HG03565 (cell line): ENCODE measurements at regions not wholly inside any gene's neighbourhood (a gene's known extent, or its start where the extent isn't known, plus 50 kb on each side); places are given as distances from the start of the nearest gene placed in this dataset.
"Not testable (repeated sequence)": the region's sequence is repeated elsewhere in the genome, so short reads cannot be mapped to it uniquely, and the experiment has no call there.

ENCODE experiments used
- ATAC-seq: cut with Tn5 transposase; IDR thresholded peaks from one replicate; pipeline ENCODE4 v1.9.1; 2021; ENCODE audit warnings: mild to moderate bottlenecking, moderate library complexity; ENCODE audit not compliant: unreplicated experiment

DNA sequence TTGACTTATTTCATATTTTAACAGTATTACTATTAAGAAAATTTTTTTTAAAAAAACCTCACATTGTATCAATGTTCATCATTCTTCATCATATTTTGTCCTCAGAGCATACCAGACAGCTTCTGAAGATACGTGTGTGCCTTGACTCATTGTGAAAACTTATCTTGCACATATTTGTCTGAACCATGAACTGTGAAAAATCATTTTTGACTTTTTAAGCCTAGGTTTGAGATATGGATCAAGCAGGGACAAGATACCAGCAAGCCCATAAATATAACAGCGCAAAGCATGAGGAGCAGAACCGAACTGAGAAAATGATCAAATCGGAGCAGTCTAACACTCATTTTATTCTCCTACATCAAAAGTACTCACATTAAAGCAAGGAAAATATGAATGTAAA is 506.0 kb downstream of the BRINP3 start:
- no peak for ATAC-seq

DNA sequence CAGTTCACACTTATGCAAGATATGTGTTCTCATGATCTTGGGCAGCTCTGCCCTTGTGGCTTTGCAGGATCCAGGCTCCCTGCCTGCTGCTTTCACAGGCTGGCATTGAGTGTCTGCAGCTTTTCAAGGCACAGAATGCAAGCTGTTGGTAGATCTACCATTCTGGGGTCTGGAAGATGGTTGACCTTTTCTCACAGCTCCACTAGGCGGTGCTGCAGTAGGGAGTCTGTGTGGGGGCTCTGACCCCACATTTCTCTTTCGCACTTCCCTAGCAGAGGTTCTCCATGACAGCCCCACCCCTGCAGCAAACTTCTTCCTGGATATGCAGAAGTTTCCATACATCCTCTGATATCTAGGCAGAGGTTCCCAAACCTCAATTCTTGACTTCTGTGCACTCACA is 500.5 kb downstream of the BRINP3 start:
- ATAC-seq: no peak

DNA sequence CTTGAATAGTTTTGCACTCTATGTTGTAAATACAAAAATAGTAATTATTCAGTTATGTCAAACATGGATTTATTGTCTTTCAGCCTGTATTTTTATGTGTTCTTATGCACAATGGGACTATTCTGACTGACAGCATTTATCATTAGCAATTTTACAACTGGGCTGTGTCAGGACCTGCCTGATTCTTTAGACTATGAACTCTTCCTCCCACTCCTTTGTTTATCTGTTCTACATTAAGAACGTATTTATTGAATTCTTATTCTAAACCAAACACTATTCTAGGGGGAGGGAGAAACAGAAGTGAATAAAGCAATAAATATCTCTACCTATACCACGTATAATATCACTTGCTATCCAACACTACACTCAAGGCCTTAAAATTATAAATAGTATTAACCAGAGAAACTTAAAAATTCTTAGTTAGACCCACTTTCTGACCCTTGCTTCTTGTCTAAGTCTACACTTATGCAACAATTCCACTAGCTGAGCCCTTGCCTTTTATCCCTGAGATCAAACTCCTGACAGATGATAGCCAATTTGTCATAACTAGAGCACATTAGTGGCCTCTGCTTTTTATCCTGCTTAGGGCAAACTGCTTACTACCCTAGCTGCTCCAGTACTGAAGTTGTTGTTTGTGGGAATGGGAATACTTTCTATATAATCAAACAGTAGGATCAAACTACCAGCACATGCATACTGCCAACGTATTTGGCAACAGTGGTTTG is 494.3 kb downstream of the BRINP3 start:
- ATAC-seq: no peak

DNA sequence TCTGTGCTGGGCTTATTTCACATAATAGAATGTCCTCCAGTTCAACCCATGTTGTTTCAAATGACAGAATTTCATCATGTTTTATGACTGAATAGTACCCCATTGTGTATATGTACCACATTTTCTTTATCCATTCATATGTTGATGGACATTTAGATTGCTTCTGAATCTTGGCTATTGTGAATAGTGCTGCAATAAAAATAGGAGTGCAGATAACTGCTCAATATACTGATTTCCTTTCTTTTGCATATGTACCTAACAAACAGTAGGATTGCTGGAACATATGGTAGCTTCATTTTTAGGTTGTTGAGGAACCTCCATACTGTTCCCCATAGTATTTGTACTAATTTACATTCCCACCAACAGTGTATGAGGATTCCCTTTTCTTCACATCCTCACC is 491.1 kb downstream of the BRINP3 start:
- no peak for ATAC-seq

DNA sequence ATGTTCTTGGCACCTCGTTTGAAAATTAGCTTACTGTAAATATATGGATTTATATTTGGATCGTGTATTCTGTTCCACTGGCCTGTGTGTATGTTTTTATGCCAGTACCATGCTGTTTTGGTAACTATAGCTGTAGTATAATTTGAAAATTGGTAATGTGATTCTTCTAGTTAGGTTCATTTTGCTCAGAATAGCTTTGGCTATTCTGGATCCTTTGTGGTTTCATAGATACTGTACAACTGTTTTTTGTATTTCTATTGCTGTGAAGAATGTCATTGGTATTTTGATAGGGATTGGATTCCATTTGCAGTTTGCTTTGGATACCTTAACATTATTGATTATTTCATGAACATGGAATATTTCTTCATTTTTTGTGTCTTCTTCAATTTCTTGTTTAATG is 490.2 kb downstream of the BRINP3 start:
- no peak for ATAC-seq

DNA sequence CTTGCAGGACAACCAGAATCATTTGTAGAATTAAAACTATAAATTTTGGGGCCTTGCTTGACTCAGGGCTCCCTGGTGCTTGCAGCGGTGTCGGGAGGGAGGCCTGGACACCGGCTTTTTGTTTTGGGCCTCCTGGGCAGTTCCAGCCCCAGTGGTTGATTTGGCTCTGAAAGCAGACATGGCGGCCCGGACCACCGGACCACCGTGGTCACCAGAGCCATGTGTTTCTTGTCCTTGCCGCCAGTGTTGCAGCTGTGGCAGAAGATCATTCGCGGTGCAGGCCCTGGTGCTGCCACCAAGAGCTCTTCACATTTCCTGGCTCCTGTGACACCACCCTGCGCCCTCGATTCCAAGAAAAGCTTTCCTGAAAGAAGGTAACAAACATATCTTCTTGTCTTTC is 484.8 kb downstream of the BRINP3 start:
- no peak for ATAC-seq

DNA sequence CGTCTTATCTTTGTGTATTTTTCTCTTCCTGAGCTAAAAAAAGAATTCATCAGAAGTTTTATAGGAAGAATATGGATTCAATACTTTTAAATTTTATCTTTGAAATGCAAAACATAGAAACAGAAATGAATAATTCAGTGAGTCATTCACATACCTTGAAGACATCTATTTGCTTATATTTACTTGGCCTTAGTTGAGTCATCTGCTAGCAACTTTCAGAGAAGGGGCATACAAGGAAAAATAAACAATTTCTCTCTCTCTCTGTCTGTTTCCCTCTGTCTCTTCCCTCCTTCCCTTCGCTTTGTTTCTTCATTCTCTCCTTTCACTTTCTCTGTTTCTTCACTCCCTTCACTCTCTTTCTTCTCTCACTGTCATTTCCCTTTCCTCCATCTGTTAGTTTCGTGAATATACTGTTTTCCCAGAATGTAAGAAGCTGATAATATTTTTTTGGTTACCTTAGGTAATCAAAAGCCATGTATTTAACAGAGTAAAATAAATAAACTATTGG is 477.2 kb downstream of the BRINP3 start:
- ATAC-seq: no peak

DNA sequence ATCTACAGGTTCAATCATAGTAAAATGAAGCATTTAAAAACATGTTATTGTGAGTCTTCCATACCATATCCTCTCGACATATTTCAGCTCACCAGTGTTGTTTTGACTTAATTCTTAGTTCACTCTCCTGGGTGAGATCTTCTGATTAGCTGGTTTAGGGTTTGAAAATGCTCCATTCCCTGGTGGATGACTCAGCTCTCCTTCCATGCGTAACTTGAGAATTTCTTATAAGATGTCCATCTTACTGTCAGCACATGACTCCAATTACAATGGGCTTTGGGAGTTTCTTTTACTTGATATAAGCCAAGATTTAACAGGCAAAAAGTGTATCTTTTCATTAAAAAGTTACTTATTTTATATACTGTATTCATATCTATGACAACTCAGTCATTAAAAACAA is 476.5 kb downstream of the BRINP3 start:
- ATAC-seq: no peak

DNA sequence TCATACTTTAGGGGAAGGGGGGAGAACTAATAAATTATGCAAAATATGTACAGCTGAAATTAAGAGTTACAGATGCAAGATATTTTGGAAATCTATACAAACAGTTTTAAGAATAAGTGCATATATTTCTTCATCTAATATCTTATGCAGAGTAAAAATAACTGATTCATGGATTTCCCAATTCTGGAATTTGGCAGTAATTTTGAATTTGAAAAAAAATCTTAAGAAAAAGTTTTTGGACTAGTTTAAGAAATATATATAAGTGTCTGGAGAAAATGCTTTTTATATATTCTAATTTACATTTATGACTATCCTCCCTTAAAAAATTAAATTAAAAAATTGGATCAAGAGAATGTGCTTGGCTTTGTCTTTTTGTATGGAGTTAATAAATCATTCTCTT is 474.3 kb downstream of the BRINP3 start:
- ATAC-seq: no peak

DNA sequence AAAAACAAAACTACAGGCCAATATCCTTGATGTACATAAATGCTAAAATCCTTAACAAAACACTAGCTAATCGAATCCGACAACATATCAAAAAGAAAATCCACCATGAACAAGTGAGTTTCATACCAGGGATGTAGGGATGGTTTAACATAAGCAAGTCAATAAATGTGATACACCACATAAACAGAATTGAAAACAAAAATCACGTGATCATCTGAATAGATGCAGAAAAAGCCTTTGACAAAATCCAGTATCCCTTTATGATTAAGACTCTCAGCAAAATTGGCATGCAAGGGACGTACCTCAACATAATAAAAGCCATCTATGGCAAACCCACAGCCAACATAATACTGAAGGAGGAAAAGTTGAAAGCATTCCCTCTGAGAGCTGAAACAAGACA is 466.1 kb downstream of the BRINP3 start:
- no peak for ATAC-seq

DNA sequence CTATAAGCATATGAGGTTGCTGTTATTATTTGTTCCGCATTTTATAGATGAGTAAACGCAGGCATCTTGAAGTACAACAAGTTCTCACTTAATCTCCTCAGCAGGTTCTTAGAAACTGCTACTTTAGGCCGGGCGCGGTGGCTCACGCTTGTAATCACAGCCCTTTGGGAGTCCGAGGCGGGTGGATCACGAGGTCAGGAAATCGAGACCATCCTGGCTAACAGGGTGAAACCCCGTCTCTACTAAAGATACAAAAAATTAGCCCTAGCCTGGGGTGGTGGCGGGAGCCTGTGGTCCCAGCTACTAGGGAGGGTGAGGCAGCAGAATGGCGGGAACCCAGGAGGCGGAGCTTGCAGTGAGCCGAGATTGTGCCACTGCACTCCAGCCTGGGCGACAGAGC is 458.5 kb downstream of the BRINP3 start:
- ATAC-seq: not testable (repeated sequence)

DNA sequence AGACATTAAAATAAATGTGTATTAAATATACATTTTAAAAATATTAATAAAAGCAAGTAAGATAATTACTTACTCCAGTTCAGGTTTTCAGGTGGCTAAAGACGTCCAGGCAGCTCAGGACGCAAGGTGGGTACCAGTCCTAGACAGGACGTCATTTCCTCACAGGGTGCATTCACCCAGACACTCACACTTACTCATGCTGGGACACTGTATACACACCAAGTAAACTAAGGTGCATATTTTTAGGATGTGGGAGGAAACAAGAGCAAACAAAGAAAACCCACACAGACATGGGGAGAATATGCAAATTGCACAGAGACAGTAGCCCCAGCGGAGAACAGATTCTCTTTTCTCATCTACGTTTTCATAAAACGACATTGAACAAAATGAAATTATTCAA is 457.9 kb downstream of the BRINP3 start:
- ATAC-seq: no peak

DNA sequence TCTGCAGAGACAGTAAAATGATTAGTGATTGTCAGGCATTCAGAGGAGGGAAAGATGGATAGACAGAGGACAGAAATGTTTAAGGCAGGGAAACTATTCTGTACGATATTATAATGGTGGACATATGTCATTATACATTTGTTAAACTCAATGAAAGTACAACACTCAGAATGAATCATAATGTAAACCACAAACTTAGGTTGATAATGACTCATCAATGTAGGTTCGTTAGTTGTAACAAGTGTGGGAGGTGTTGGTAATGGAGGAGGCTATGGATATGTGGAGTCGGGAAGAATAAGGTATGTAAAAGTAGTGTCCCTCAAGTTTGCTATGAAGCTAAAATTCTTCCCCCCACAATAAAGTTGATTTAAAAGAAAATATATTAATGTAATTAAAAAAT is 455.0 kb downstream of the BRINP3 start:
- peak; percentile 76 for ATAC-seq

DNA sequence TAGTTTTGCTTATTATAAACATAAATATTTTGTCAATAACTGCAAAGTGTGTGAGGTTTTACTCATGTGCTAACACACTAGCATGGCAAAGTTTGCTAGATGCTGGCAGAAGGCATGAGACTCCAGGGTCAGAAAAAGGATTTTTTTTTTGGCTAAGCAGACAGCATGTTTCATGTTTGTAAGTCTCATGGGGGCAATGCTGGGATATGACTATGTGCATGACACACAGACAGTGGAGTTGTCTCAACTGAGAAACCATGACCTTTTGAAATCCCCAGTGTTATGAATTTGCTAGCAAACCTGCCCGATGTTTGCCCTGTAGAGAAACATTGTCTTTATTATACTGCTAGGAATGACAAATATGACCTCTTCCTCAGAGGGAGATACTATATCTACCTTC is 448.2 kb downstream of the BRINP3 start:
- no peak for ATAC-seq

DNA sequence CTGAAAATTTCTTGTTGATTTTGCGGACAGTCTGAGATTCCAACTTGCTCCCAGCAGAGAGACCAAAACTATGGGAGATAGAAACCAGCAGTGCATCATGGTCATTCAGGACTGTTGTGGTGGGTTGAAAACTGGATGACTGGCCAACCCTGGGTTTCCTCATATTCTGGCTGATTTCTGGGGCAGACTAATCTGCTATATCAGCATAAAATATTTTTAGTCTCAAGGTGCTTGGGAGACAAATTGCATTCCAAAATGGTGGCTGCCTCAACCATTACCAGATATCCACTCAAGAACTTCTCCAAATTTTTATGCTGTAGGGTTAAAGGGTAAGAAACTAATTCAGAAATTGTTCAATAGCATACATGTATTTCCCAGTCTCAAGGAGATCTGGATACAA is 434.0 kb downstream of the BRINP3 start:
- no peak for ATAC-seq

DNA sequence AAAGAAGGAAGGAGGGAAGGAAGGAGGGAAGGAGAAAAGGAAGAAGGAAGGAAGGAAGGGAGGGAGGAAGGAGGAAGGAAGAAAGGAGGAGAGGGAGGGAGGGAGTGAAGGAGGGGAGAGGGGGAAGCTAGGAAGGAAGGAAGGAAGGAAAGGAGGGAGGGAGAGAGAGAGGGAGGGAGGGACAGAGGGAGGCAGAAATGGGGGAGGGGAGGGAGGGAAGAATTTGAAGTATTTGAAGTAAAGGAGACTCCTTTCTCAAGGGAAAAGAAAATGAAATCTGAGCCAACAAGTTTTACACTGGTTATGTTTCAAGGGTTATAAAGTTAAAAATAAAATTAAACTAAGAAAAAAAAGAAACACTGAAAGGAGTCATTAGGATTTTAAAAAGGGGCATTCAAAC is 431.4 kb downstream of the BRINP3 start:
- no peak for ATAC-seq
